Karpas-422 (cell line): ENCODE measurements at regions not wholly inside any gene's neighbourhood (a gene's known extent, or its start where the extent isn't known, plus 50 kb on each side); places are given as distances from the start of the nearest gene placed in this dataset.

ENCODE experiments used
- DNase-seq: peaks from one replicate; pipeline ENCODE4 v3.0.0-alpha.2; 2015
- H2AFZ ChIP-seq: fragments of 200-600 bp; sonication (generic); 2 replicates; pipeline ENCODE4 v1.6.1; 2014; ENCODE audit warnings: antibody characterized with exemption, low read length, mixed read lengths
- H3K27ac ChIP-seq: fragments of 200-600 bp; sonication (generic); 2 replicates; pipeline ENCODE4 v1.5.1; 2014; ENCODE audit warnings: mild to moderate bottlenecking, low read length, moderate library complexity
- H3K27me3 ChIP-seq: fragments of 200-600 bp; sonication (generic); 2 replicates; pipeline ENCODE4 v1.6.1; 2014; ENCODE audit warnings: low read length, mixed read lengths
- H3K36me3 ChIP-seq: fragments of 200-600 bp; sonication (generic); 2 replicates; pipeline ENCODE4 v1.6.1; 2014; ENCODE audit warnings: low read length, mixed read lengths; ENCODE audit not compliant: insufficient read depth
- H3K4me1 ChIP-seq: fragments of 200-600 bp; sonication (generic); 2 replicates; pipeline ENCODE4 v1.6.1; 2014; ENCODE audit warnings: mild to moderate bottlenecking, low read length, mixed read lengths
- H3K4me2 ChIP-seq: fragments of 200-600 bp; sonication (generic); 2 replicates; pipeline ENCODE4 v1.6.1; 2014; ENCODE audit warnings: low read length, low read depth, mild to moderate bottlenecking; ENCODE audit not compliant: poor library complexity, severe bottlenecking
- H3K4me3 ChIP-seq: fragments of 200-600 bp; sonication (generic); 2 replicates; pipeline ENCODE4 v1.5.1; 2014; ENCODE audit warnings: mild to moderate bottlenecking, antibody characterized with exemption, low read length, mixed read lengths
- H3K79me2 ChIP-seq: fragments of 200-600 bp; sonication (generic); 2 replicates; pipeline ENCODE4 v1.6.1; 2014; ENCODE audit warnings: mild to moderate bottlenecking, low read length, mixed read lengths
- H3K9ac ChIP-seq: fragments of 200-600 bp; sonication (generic); 2 replicates; pipeline ENCODE4 v1.6.0; 2014; ENCODE audit warnings: low read length
- H3K9me2 ChIP-seq: fragments of 200-600 bp; sonication (generic), shearing (Covaris generic); replicated peaks from 2 replicates; pipeline ENCODE4 v1.6.0; 2014; ENCODE audit warnings: mild to moderate bottlenecking, low read length, moderate library complexity; ENCODE audit not compliant: insufficient read depth
- H3K9me3 ChIP-seq: fragments of 300-700, 200-600 bp; sonication (generic); 2 replicates; pipeline ENCODE4 v1.6.1; 2014; ENCODE audit warnings: low read length, mixed read lengths
- H4K20me1 ChIP-seq: fragments of 200-600 bp; sonication (generic); 2 replicates; pipeline ENCODE4 v1.6.1; 2014; ENCODE audit warnings: mild to moderate bottlenecking, antibody characterized with exemption, low read length, low read depth; ENCODE audit not compliant: insufficient read depth

GRCh38 chr4:122100508-122100907 is 51.6 kb upstream of the BLTP1 start:
- no peak overlapping the region for H3K9ac ChIP-seq
- no peak for DNase-seq

GRCh38 chr4:122099896-122100295 is 52.2 kb upstream of the BLTP1 start:
- no peaks in the 10 kb centered on the region for H3K79me2 ChIP-seq
- H3K27ac ChIP-seq: no peak overlapping the region
- H3K4me3 ChIP-seq: no peak overlapping the region
- H3K9ac ChIP-seq: no peak overlapping the region
- no peaks in the 10 kb centered on the region for H3K9me3 ChIP-seq
- H3K36me3 ChIP-seq: no peaks in the 10 kb centered on the region
- H2AFZ ChIP-seq: no peak overlapping the region
- no peaks in the 10 kb centered on the region for H3K27me3 ChIP-seq
- no peaks in the 10 kb centered on the region for H3K9me2 ChIP-seq
- H3K4me2 ChIP-seq: no peak overlapping the region
- H4K20me1 ChIP-seq: no peaks in the 10 kb centered on the region
- H3K4me1 ChIP-seq: 0 out of 2 replicates have a peak, but pooled peaks cover 2% of the 10 kb centered on the region
- DNase-seq: no peak

More at GRCh38 chr4:122100508-122100907, 51.6 kb upstream of the BLTP1 start:
- Histone ChIP-seq H3K4me1 (0 out of 2 replicates have a peak, but pooled peaks cover 2% of the 10 kb centered on the region), H2AFZ (no peak overlapping the region), H3K9me2 (no peaks in the 10 kb centered on the region), H3K79me2 (no peaks in the 10 kb centered on the region), H4K20me1 (no peaks in the 10 kb centered on the region), H3K27ac (no peak overlapping the region), H3K36me3 (no peaks in the 10 kb centered on the region), H3K4me3 (no peak overlapping the region), H3K27me3 (no peaks in the 10 kb centered on the region), H3K9me3 (no peaks in the 10 kb centered on the region), H3K4me2 (no peak overlapping the region)

DNA sequence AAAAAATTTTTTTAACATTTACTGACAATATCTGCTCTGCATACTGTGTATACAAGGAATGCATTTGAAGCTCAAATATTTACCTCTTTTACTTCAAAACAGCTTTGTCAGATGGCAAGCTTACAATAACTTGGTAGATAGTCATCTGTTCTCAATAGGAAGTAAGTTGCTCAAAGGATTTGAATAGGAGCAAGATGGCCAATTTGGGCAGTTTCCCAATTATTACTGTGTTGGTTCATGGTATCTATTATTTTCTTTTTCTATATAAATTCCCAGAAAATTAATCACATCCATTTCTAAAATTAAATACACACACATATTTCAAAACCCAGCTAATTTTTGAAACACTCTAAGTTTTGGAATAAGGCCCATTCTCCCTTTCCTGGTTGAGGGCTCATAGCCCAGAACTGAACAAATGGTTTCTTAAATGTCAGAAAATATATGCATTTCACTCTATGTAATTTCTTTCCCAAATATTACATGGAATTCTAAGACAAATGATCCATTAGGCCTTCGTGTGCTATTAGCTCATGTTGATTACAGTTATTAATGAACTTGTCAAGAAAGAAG is 60.2 kb upstream of the BLTP1 start:
- H3K9ac ChIP-seq: no peak overlapping the region
- no peaks in the 10 kb centered on the region for H3K79me2 ChIP-seq
- no peaks in the 10 kb centered on the region for H3K36me3 ChIP-seq
- H3K27me3 ChIP-seq: no peaks in the 10 kb centered on the region
- no peaks in the 10 kb centered on the region for H3K4me1 ChIP-seq
- H3K9me2 ChIP-seq: no peaks in the 10 kb centered on the region
- H3K4me2 ChIP-seq: no peak overlapping the region
- no peak overlapping the region for H3K4me3 ChIP-seq
- H3K27ac ChIP-seq: no peak overlapping the region
- DNase-seq: no peak
- H4K20me1 ChIP-seq: no peaks in the 10 kb centered on the region
- H3K9me3 ChIP-seq: no peaks in the 10 kb centered on the region
- no peak overlapping the region for H2AFZ ChIP-seq

- no peaks in the 10 kb centered on the region for H3K36me3 ChIP-seq
- no peak overlapping the region for H3K4me2 ChIP-seq
- no peaks in the 10 kb centered on the region for H3K27me3 ChIP-seq
- H3K79me2 ChIP-seq: no peaks in the 10 kb centered on the region
- no peak overlapping the region for H3K27ac ChIP-seq
- no peak overlapping the region for H3K4me3 ChIP-seq
- no peaks in the 10 kb centered on the region for H3K9me2 ChIP-seq
- no peak overlapping the region for H2AFZ ChIP-seq
- no peak for DNase-seq
- no peaks in the 10 kb centered on the region for H4K20me1 ChIP-seq
- H3K9me3 ChIP-seq: no peaks in the 10 kb centered on the region
- no peaks in the 10 kb centered on the region for H3K4me1 ChIP-seq
- no peak overlapping the region for H3K9ac ChIP-seq
These were observed 60.7 kb upstream of the BLTP1 start for GRCh38 chr4:122091397-122091796.

DNA sequence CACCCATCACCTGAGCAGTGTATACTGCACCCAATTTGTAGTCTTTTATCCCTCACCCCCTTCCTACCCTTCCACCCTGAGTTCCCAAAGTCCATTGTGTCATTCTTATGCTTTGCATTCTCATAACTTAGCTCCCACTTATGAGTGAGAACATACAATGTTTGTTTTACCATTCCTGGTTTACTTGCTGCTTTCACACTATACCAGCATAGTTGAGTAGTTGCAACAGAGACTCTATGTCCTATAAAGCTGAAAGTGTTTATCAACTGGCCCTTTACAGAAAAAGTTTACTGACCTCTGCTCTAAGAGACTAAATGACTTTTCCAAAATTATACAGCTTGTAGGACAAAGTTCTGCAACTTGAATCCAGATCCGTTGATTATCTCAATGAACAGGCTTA is 61.1 kb upstream of the BLTP1 start:
- no peak overlapping the region for H3K9ac ChIP-seq
- H2AFZ ChIP-seq: no peak overlapping the region
- no peak overlapping the region for H3K4me2 ChIP-seq
- no peaks in the 10 kb centered on the region for H4K20me1 ChIP-seq
- H3K9me2 ChIP-seq: no peaks in the 10 kb centered on the region
- no peaks in the 10 kb centered on the region for H3K27me3 ChIP-seq
- H3K4me1 ChIP-seq: no peaks in the 10 kb centered on the region
- no peak for DNase-seq
- H3K27ac ChIP-seq: no peak overlapping the region
- no peak overlapping the region for H3K4me3 ChIP-seq
- H3K9me3 ChIP-seq: no peaks in the 10 kb centered on the region
- no peaks in the 10 kb centered on the region for H3K36me3 ChIP-seq
- no peaks in the 10 kb centered on the region for H3K79me2 ChIP-seq

- no peaks in the 10 kb centered on the region for H3K9me2 ChIP-seq
- H3K4me3 ChIP-seq: no peak overlapping the region
- H3K79me2 ChIP-seq: no peaks in the 10 kb centered on the region
These were observed 65.6 kb upstream of the BLTP1 start for GRCh38 chr4:122086338-122087065.

DNA sequence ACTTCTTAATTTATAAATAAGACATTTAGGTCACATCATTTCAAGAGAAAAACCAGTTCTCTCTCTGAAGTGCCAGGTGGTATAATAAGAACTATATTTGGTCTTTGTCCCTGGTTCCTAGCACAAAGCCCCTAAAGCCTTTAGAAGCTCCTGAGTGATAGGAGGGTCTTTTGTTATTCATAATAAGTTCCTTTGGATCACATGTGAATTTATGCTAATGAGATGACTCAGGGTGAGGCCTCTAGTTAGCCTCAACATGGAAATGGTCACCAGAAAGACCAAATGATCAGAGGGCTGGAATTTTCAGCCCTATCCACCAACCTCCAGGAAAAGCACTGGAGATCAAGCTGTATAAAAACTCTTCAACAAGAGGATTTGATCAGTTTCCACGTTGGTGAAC is 68.1 kb upstream of the BLTP1 start:
- H3K9ac ChIP-seq: no peak overlapping the region
- H3K9me3 ChIP-seq: no peaks in the 10 kb centered on the region
- DNase-seq: no peak
- H3K4me1 ChIP-seq: no peaks in the 10 kb centered on the region
- no peak overlapping the region for H3K4me2 ChIP-seq
- H2AFZ ChIP-seq: no peak overlapping the region
- no peaks in the 10 kb centered on the region for H3K36me3 ChIP-seq
- H3K27ac ChIP-seq: no peak overlapping the region
- no peaks in the 10 kb centered on the region for H4K20me1 ChIP-seq
- H3K79me2 ChIP-seq: no peaks in the 10 kb centered on the region
- H3K4me3 ChIP-seq: no peak overlapping the region
- 0 out of 2 replicates have a peak, but pooled peaks cover 6% of the 10 kb centered on the region for H3K9me2 ChIP-seq
- no peaks in the 10 kb centered on the region for H3K27me3 ChIP-seq

More at GRCh38 chr4:122086338-122087065, 65.6 kb upstream of the BLTP1 start:
- H2AFZ ChIP-seq: no peak overlapping the region
- H3K4me2 ChIP-seq: no peak overlapping the region
- no peak for DNase-seq
- H3K9me3 ChIP-seq: no peaks in the 10 kb centered on the region
- H3K27me3 ChIP-seq: no peaks in the 10 kb centered on the region
- no peak overlapping the region for H3K9ac ChIP-seq
- H3K4me1 ChIP-seq: no peaks in the 10 kb centered on the region
- H3K36me3 ChIP-seq: no peaks in the 10 kb centered on the region
- H3K27ac ChIP-seq: no peak overlapping the region
- H4K20me1 ChIP-seq: no peaks in the 10 kb centered on the region

- no peak for DNase-seq
- H3K27ac ChIP-seq: no peak overlapping the region
These were observed 68.8 kb upstream of the BLTP1 start for GRCh38 chr4:122083351-122083750.

More at GRCh38 chr4:122083351-122083750, 68.8 kb upstream of the BLTP1 start:
- Histone ChIP-seq H3K9ac (no peak overlapping the region), H3K36me3 (no peaks in the 10 kb centered on the region), H2AFZ (no peak overlapping the region), H3K4me2 (no peak overlapping the region), H3K4me3 (no peak overlapping the region), H3K9me3 (no peaks in the 10 kb centered on the region), H4K20me1 (no peaks in the 10 kb centered on the region), H3K9me2 (0 out of 2 replicates have a peak, but pooled peaks cover 7% of the 10 kb centered on the region), H3K27me3 (no peaks in the 10 kb centered on the region), H3K79me2 (no peaks in the 10 kb centered on the region), H3K4me1 (no peaks in the 10 kb centered on the region)
